ENCODE measurements at regions not wholly inside any gene's neighbourhood (a gene's known extent, or its start where the extent isn't known, plus 50 kb on each side); places are given as distances from the start of the nearest gene placed in this dataset.

GRCh38 chr7:52851547-52851946 is 183.9 kb upstream of the POM121L12 start:
- Histone ChIP-seq H3K36me3 (ENCODE audit: control insufficient read depth in 4 of 4, insufficient read depth in 4 of 4, low read length in 3 of 4) (no peaks in the 10 kb centered on the region), H3K9me3 (ENCODE audit: control extremely low read depth in 1 of 5, control insufficient read depth in 4 of 5, insufficient read depth in 2 of 5, low read depth in 1 of 5, low read length in 4 of 5) (no peaks in the 10 kb centered on the region), H3K27ac (ENCODE audit: insufficient read depth in 1 of 2, low read depth in 1 of 2, low read length in 2 of 2, poor library complexity in 1 of 2, severe bottlenecking in 2 of 2) (no peak overlapping the region), H3K27me3 (replicated peaks in 2 of 5; ENCODE audit: control insufficient read depth in 4 of 5, insufficient read depth in 5 of 5, low read length in 4 of 5) (no peaks in the 10 kb centered on the region), H3K4me3 (ENCODE audit: control insufficient read depth in 1 of 7, extremely low read depth in 1 of 7, insufficient read depth in 4 of 7, low read depth in 2 of 7, low read length in 6 of 7) (no peak overlapping the region), H3K4me1 (ENCODE audit: control extremely low read depth in 1 of 4, control insufficient read depth in 4 of 4, insufficient read depth in 4 of 4, low read length in 3 of 4) (no peaks in the 10 kb centered on the region)
- DNase-seq: no peak
- ChIA-PET CTCF (no interaction called here), POLR2A (no interaction called here)
- no CpG with 5 or more reads among the region's 2 CpGs for WGBS (ENCODE audit: insufficient coverage)

GRCh38 chr7:52843436-52843835 is 192.0 kb upstream of the POM121L12 start:
- Histone ChIP-seq H3K9me3 (ENCODE audit: control extremely low read depth in 1 of 5, control insufficient read depth in 4 of 5, insufficient read depth in 2 of 5, low read depth in 1 of 5, low read length in 4 of 5) (no peaks in the 10 kb centered on the region), H3K27me3 (replicated peaks in 2 of 5; ENCODE audit: control insufficient read depth in 4 of 5, insufficient read depth in 5 of 5, low read length in 4 of 5) (no peaks in the 10 kb centered on the region), H3K27ac (ENCODE audit: insufficient read depth in 1 of 2, low read depth in 1 of 2, low read length in 2 of 2, poor library complexity in 1 of 2, severe bottlenecking in 2 of 2) (no peak overlapping the region), H3K4me1 (ENCODE audit: control extremely low read depth in 1 of 4, control insufficient read depth in 4 of 4, insufficient read depth in 4 of 4, low read length in 3 of 4) (no peaks in the 10 kb centered on the region), H3K36me3 (ENCODE audit: control insufficient read depth in 4 of 4, insufficient read depth in 4 of 4, low read length in 3 of 4) (no peaks in the 10 kb centered on the region), H3K4me3 (ENCODE audit: control insufficient read depth in 1 of 7, extremely low read depth in 1 of 7, insufficient read depth in 4 of 7, low read depth in 2 of 7, low read length in 6 of 7) (no peak overlapping the region)
- DNase-seq: no peak
- 50% methylated on average over 1 of the region's 1 CpG for WGBS (ENCODE audit: insufficient coverage)
- ChIA-PET POLR2A (no interaction called here), CTCF (no interaction called here)

- H3K9me3 ChIP-seq (ENCODE audit: control extremely low read depth in 1 of 5, control insufficient read depth in 4 of 5, insufficient read depth in 2 of 5, low read depth in 1 of 5, low read length in 4 of 5): no peaks in the 10 kb centered on the region
- WGBS (ENCODE audit: insufficient coverage): 100% methylated on average over 3 of the region's 4 CpGs
- ChIA-PET POLR2A (no interaction called here), CTCF (no interaction called here)
- no peaks in the 10 kb centered on the region for H3K36me3 ChIP-seq (ENCODE audit: control insufficient read depth in 4 of 4, insufficient read depth in 4 of 4, low read length in 3 of 4)
- H3K4me1 ChIP-seq (ENCODE audit: control extremely low read depth in 1 of 4, control insufficient read depth in 4 of 4, insufficient read depth in 4 of 4, low read length in 3 of 4): no peaks in the 10 kb centered on the region
- DNase-seq: no peak
- H3K27ac ChIP-seq (ENCODE audit: insufficient read depth in 1 of 2, low read depth in 1 of 2, low read length in 2 of 2, poor library complexity in 1 of 2, severe bottlenecking in 2 of 2): no peak overlapping the region
- H3K27me3 ChIP-seq (replicated peaks in 2 of 5; ENCODE audit: control insufficient read depth in 4 of 5, insufficient read depth in 5 of 5, low read length in 4 of 5): no peaks in the 10 kb centered on the region
- H3K4me3 ChIP-seq (ENCODE audit: control insufficient read depth in 1 of 7, extremely low read depth in 1 of 7, insufficient read depth in 4 of 7, low read depth in 2 of 7, low read length in 6 of 7): no peak overlapping the region
Measured at GRCh38 chr7:52842202-52842900, 193.1 kb upstream of the POM121L12 start.

GRCh38 chr7:52838981-52839411 is 196.4 kb upstream of the POM121L12 start:
- WGBS (ENCODE audit: insufficient coverage): 57% methylated on average over 1 of the region's 1 CpG
- CTCF ChIA-PET: interaction anchor here (0.6 kb wide), 1 partner anchor 31 kb away, joined by 3 read pairs; no protein-coding TSS in a partner anchor

GRCh38 chr7:52831321-52831720 is 204.1 kb upstream of the POM121L12 start:
- no peak overlapping the region for H3K4me3 ChIP-seq (ENCODE audit: control insufficient read depth in 1 of 7, extremely low read depth in 1 of 7, insufficient read depth in 4 of 7, low read depth in 2 of 7, low read length in 6 of 7)
- H3K27ac ChIP-seq (ENCODE audit: insufficient read depth in 1 of 2, low read depth in 1 of 2, low read length in 2 of 2, poor library complexity in 1 of 2, severe bottlenecking in 2 of 2): no peak overlapping the region
- WGBS (ENCODE audit: insufficient coverage): 95% methylated on average over 4 of the region's 5 CpGs
- no peaks in the 10 kb centered on the region for H3K27me3 ChIP-seq (replicated peaks in 2 of 5; ENCODE audit: control insufficient read depth in 4 of 5, insufficient read depth in 5 of 5, low read length in 4 of 5)
- CTCF ChIA-PET: no interaction called here
- no peaks in the 10 kb centered on the region for H3K9me3 ChIP-seq (ENCODE audit: control extremely low read depth in 1 of 5, control insufficient read depth in 4 of 5, insufficient read depth in 2 of 5, low read depth in 1 of 5, low read length in 4 of 5)
- DNase-seq: no peak
- POLR2A ChIA-PET: no interaction called here
- H3K4me1 ChIP-seq (ENCODE audit: control extremely low read depth in 1 of 4, control insufficient read depth in 4 of 4, insufficient read depth in 4 of 4, low read length in 3 of 4): no peaks in the 10 kb centered on the region
- no peaks in the 10 kb centered on the region for H3K36me3 ChIP-seq (ENCODE audit: control insufficient read depth in 4 of 4, insufficient read depth in 4 of 4, low read length in 3 of 4)

More at GRCh38 chr7:52838981-52839411, 196.4 kb upstream of the POM121L12 start:
- POLR2A ChIA-PET: no interaction called here
- DNase-seq: no peak
- H3K36me3 ChIP-seq (ENCODE audit: control insufficient read depth in 4 of 4, insufficient read depth in 4 of 4, low read length in 3 of 4): no peaks in the 10 kb centered on the region
- H3K27ac ChIP-seq (ENCODE audit: insufficient read depth in 1 of 2, low read depth in 1 of 2, low read length in 2 of 2, poor library complexity in 1 of 2, severe bottlenecking in 2 of 2): no peak overlapping the region
- H3K27me3 ChIP-seq (replicated peaks in 2 of 5; ENCODE audit: control insufficient read depth in 4 of 5, insufficient read depth in 5 of 5, low read length in 4 of 5): no peaks in the 10 kb centered on the region
- H3K4me1 ChIP-seq (ENCODE audit: control extremely low read depth in 1 of 4, control insufficient read depth in 4 of 4, insufficient read depth in 4 of 4, low read length in 3 of 4): no peaks in the 10 kb centered on the region
- H3K9me3 ChIP-seq (ENCODE audit: control extremely low read depth in 1 of 5, control insufficient read depth in 4 of 5, insufficient read depth in 2 of 5, low read depth in 1 of 5, low read length in 4 of 5): no peaks in the 10 kb centered on the region
- H3K4me3 ChIP-seq (ENCODE audit: control insufficient read depth in 1 of 7, extremely low read depth in 1 of 7, insufficient read depth in 4 of 7, low read depth in 2 of 7, low read length in 6 of 7): no peak overlapping the region

GRCh38 chr7:52830801-52831200 is 204.6 kb upstream of the POM121L12 start:
- Histone ChIP-seq H3K4me3 (ENCODE audit: control insufficient read depth in 1 of 7, extremely low read depth in 1 of 7, insufficient read depth in 4 of 7, low read depth in 2 of 7, low read length in 6 of 7) (no peak overlapping the region), H3K27me3 (replicated peaks in 2 of 5; ENCODE audit: control insufficient read depth in 4 of 5, insufficient read depth in 5 of 5, low read length in 4 of 5) (no peaks in the 10 kb centered on the region), H3K27ac (ENCODE audit: insufficient read depth in 1 of 2, low read depth in 1 of 2, low read length in 2 of 2, poor library complexity in 1 of 2, severe bottlenecking in 2 of 2) (no peak overlapping the region), H3K4me1 (ENCODE audit: control extremely low read depth in 1 of 4, control insufficient read depth in 4 of 4, insufficient read depth in 4 of 4, low read length in 3 of 4) (no peaks in the 10 kb centered on the region), H3K36me3 (ENCODE audit: control insufficient read depth in 4 of 4, insufficient read depth in 4 of 4, low read length in 3 of 4) (no peaks in the 10 kb centered on the region), H3K9me3 (ENCODE audit: control extremely low read depth in 1 of 5, control insufficient read depth in 4 of 5, insufficient read depth in 2 of 5, low read depth in 1 of 5, low read length in 4 of 5) (no peaks in the 10 kb centered on the region)
- ChIA-PET POLR2A (no interaction called here), CTCF (no interaction called here)
- no peak for DNase-seq
- no CpG with 5 or more reads among the region's 1 CpG for WGBS (ENCODE audit: insufficient coverage)

- no peak for DNase-seq
- ChIA-PET POLR2A (no interaction called here), CTCF (no interaction called here)
- Histone ChIP-seq H3K9me3 (ENCODE audit: control extremely low read depth in 1 of 5, control insufficient read depth in 4 of 5, insufficient read depth in 2 of 5, low read depth in 1 of 5, low read length in 4 of 5) (peaks cover 0 to 5% (median 0%) of the 10 kb centered on the region in 5 experiments), H3K4me1 (ENCODE audit: control extremely low read depth in 1 of 4, control insufficient read depth in 4 of 4, insufficient read depth in 4 of 4, low read length in 3 of 4) (no peaks in the 10 kb centered on the region), H3K27me3 (replicated peaks in 2 of 5; ENCODE audit: control insufficient read depth in 4 of 5, insufficient read depth in 5 of 5, low read length in 4 of 5) (no peaks in the 10 kb centered on the region), H3K4me3 (ENCODE audit: control insufficient read depth in 1 of 7, extremely low read depth in 1 of 7, insufficient read depth in 4 of 7, low read depth in 2 of 7, low read length in 6 of 7) (no peak overlapping the region), H3K36me3 (ENCODE audit: control insufficient read depth in 4 of 4, insufficient read depth in 4 of 4, low read length in 3 of 4) (no peaks in the 10 kb centered on the region), H3K27ac (ENCODE audit: insufficient read depth in 1 of 2, low read depth in 1 of 2, low read length in 2 of 2, poor library complexity in 1 of 2, severe bottlenecking in 2 of 2) (no peak overlapping the region)
- 100% methylated on average over 4 of the region's 6 CpGs for WGBS (ENCODE audit: insufficient coverage)
Measured at GRCh38 chr7:52826515-52827265, 208.7 kb upstream of the POM121L12 start.
